ENCODE measurements at regions not wholly inside any gene's neighbourhood (a gene's known extent, or its start where the extent isn't known, plus 50 kb on each side); places are given as distances from the start of the nearest gene placed in this dataset.

DNA sequence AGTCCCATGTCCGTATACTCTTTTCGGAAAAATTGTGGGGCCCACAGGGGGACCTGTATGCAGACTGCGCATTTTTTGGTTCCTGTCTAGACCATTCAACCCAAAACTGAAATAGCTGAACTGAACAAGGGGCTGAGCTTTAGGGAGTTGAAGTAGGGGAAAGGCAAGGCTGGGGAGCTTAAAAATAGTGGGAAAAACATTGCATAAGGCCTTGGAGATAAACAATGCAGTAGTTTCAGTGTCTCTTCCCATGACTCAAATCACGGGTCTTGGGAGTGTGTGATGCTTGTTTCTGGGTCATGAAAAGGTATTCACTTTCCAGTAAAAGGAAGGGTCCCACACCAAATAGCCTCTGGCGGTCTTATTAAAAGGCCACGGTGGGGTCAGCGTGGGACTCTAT lies 402.8 kb upstream of the SALL1 start:
- TF ChIP-seq, protein P1, sequence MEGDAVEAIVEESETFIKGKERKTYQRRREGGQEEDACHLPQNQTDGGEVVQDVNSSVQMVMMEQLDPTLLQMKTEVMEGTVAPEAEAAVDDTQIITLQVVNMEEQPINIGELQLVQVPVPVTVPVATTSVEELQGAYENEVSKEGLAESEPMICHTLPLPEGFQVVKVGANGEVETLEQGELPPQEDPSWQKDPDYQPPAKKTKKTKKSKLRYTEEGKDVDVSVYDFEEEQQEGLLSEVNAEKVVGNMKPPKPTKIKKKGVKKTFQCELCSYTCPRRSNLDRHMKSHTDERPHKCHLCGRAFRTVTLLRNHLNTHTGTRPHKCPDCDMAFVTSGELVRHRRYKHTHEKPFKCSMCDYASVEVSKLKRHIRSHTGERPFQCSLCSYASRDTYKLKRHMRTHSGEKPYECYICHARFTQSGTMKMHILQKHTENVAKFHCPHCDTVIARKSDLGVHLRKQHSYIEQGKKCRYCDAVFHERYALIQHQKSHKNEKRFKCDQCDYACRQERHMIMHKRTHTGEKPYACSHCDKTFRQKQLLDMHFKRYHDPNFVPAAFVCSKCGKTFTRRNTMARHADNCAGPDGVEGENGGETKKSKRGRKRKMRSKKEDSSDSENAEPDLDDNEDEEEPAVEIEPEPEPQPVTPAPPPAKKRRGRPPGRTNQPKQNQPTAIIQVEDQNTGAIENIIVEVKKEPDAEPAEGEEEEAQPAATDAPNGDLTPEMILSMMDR (conservative IDR thresholded peaks at IDR 0.05; ENCODE audit: low read depth, low read length) = no peak
- no peak for DNase-seq (ENCODE audit: low read depth)
- H3K4me3 ChIP-seq (ENCODE audit: low read depth, low read length) = no peak overlapping the region

DNA sequence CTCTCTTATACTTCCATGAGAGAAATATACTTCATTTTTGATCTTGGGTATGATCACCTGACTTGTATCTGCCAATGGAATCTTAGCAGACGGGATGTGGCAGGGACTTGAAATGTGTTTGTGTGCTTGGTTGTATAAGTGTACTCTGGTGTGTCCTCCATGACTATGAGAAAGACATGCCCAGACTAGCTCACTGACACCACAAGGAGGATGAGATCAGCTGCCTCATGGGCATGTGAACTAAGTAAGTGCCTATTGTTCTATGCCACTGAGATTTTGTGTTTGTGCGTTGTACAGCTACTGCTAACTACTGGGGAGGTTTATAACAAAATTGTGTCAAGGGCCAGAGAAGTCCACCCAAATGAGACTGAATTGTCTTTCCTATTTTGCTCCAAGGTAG lies 402.2 kb upstream of the SALL1 start:
- TF ChIP-seq, protein P1 (conservative IDR thresholded peaks at IDR 0.05; ENCODE audit: low read depth, low read length) = no peak
- DNase-seq (ENCODE audit: low read depth) = no peak
- no peak overlapping the region for H3K4me3 ChIP-seq (ENCODE audit: low read depth, low read length)

DNA sequence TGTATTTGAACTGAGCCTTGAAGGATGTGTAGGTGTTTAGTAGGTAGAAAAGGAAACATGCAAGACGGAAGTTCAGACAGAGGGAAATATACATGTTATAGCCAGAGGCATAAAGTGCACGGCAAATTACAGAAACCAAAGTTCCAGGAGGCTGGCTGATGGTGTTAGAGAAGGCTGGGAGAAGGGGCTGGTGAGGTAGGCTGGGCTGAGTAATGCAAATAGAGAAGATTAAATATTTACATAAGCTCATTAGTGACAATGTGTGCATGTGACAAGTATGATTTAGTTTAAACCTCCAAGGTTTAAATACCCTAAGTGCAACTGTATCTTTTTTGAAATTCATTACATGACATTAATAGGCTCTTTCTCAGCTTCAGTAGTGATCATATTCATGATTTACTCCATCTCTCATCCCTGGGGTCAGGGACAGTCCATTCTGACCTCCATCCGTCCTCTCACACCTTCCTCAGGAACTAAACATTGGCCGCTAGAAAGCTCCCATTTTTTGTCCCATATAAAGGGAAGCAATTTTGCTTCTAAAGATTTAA lies 399.8 kb upstream of the SALL1 start:
- DNase-seq (ENCODE audit: low read depth) = no peak
- TF ChIP-seq, protein P1 (conservative IDR thresholded peaks at IDR 0.05; ENCODE audit: low read depth, low read length) = no peak

DNA sequence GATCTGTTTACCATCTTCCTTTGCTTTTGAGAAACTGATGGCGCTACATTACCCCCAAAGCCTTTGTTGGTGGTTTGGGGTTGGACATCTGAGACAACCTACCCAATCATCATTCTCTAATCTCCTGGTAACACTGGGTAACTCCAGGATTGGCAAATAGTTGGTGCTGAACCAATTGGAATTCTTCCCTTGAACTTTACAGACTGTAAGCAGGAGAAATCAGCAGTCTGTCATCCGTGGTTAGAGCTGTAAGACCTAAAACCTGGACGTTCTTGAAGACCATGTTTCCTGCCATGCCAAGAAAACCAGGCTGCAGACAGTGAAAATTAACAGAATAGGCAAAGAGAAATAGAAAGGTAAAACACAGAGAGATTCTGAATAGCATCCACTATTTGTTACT lies 398.8 kb upstream of the SALL1 start:
- TF ChIP-seq, protein P1 (conservative IDR thresholded peaks at IDR 0.05; ENCODE audit: low read depth, low read length) = no peak
- H3K4me3 ChIP-seq (ENCODE audit: low read depth, low read length) = no peak overlapping the region
- DNase-seq (ENCODE audit: low read depth) = no peak

More for the DNA sequence above, 399.8 kb upstream of the SALL1 start:
- no peak overlapping the region for H3K4me3 ChIP-seq (ENCODE audit: low read depth, low read length)

DNA sequence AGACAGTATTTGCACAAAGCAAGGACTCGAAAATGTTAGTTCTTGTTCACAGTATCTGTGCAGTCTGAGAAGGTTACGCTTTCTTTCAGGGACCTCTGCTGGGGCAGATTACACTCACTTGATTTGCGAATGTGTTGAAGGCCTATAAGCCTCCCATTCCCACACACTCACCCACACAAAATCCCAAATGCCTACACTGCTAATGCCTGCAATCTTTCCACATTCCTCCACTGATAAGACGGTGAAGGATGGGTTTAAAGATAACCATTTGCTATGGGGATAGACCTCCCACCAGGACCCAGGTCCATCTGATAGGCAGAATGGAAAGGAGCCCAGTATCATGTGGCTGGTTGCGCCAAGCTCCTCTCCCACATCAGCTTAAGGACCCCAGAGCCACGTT lies 394.9 kb upstream of the SALL1 start:
- DNase-seq (ENCODE audit: low read depth) = no peak
- TF ChIP-seq, protein P1 (conservative IDR thresholded peaks at IDR 0.05; ENCODE audit: low read depth, low read length) = no peak
- no peak overlapping the region for H3K4me3 ChIP-seq (ENCODE audit: low read depth, low read length)

DNA sequence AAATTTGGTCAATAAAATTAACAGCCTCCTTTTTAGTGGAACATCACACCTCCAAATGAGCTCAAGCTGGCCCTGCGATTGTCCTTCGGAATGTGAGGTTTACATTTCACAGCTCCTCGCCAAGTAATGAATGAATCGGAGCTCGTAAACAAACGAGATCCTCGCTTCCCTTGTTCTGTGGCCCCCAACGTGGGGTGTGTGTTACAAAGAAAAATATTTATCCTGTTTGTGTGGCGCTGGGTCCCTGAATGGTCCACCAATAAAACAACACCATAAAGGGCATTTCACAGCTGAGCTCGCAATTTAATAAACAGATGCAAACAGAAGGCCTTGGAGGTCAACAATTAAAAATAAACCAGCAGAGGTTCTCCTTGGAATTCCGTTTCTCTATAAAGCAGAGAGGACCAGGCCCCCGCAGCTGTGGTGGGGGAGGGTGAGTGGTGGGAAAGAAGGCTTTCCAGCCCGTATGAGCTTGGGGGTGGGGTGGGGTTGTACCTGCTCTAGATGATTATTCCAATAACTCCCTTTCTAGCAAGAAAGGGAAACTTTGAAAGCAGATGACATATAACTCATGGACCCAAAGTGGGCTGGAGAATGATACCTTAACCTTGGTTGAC lies 393.9 kb upstream of the SALL1 start:
- no peak for DNase-seq (ENCODE audit: low read depth)
- TF ChIP-seq, protein P1 (conservative IDR thresholded peaks at IDR 0.05; ENCODE audit: low read depth, low read length) = no peak
- no peak overlapping the region for H3K4me3 ChIP-seq (ENCODE audit: low read depth, low read length)

DNA sequence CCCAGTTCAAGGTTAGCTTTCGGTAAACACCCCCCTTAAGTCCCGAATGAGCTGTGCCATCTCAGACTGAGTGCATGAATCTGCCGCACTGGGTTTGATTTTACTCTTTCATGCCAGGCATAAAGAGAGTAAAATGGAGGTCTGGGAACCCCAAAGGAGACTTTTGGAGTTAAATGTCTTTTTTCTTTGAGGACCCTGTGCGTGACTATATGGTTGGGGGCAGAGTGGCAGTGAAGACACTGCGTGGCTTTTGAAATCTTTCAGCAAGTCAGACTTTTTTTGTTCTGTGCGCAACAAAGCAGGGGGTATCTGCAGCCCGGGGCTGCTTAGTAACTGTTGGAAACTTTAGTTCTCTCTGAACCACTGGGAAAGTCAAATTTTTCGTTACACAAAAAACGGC lies 392.9 kb upstream of the SALL1 start:
- DNase-seq (ENCODE audit: low read depth) = no peak
- TF ChIP-seq, protein P1 (conservative IDR thresholded peaks at IDR 0.05; ENCODE audit: low read depth, low read length) = no peak
- no peak overlapping the region for H3K4me3 ChIP-seq (ENCODE audit: low read depth, low read length)

Measured in epithelial cell of proximal tubule (primary cell).